DND-41 (cell line): ENCODE measurements at regions not wholly inside any gene's neighbourhood (a gene's known extent, or its start where the extent isn't known, plus 50 kb on each side); places are given as distances from the start of the nearest gene placed in this dataset.

Experiments used
- ATAC-seq: fragments of 200-7000 bp; cut with Tn5 transposase; 3 replicates; pipeline ENCODE4 v1.9.1; 2021; ENCODE audit warnings: low read depth; ENCODE audit not compliant: insufficient read depth
- DNase-seq: peaks from one replicate; pipeline ENCODE4 v3.0.0-alpha.2; 2020
- H2AFZ ChIP-seq: 2 replicates; pipeline ENCODE4 v1.6.0; 2012; ENCODE audit warnings: low read depth, low read length
- H3K27ac ChIP-seq: 2 replicates; pipeline ENCODE4 v1.5.1; 2012; ENCODE audit warnings: low read length, inconsistent platforms
- H3K27me3 ChIP-seq: fragments of 200-600 bp; sonication (generic); 2 replicates; pipeline ENCODE4 v1.6.0; 2012; ENCODE audit warnings: low read length, mild to moderate bottlenecking, inconsistent platforms; ENCODE audit not compliant: insufficient read depth, poor library complexity
- H3K36me3 ChIP-seq: 2 replicates; pipeline ENCODE4 v1.5.1; 2012; ENCODE audit warnings: low read length, inconsistent platforms; ENCODE audit not compliant: insufficient read depth
- H3K4me1 ChIP-seq: 2 replicates; pipeline ENCODE4 v1.5.1; 2012; ENCODE audit warnings: mild to moderate bottlenecking, low read length; ENCODE audit not compliant: insufficient read depth
- H3K4me2 ChIP-seq: 2 replicates; pipeline ENCODE4 v1.6.0; 2012; ENCODE audit warnings: mild to moderate bottlenecking, moderate library complexity, low read length, inconsistent platforms; ENCODE audit not compliant: insufficient read depth
- H3K4me3 ChIP-seq, 2 experiments: fragments of 200-600 bp in 1 of 2; shearing (Covaris generic) in 1 of 2; 2 replicates each; pipeline ENCODE4 v1.5.1; 2012 to 2016; ENCODE audit warnings: inconsistent platforms in 2 of 2, low read length in 2 of 2, mild to moderate bottlenecking in 2 of 2, low read depth in 1 of 2, moderate library complexity in 1 of 2
- H3K79me2 ChIP-seq: 2 replicates; pipeline ENCODE4 v1.6.0; 2012; ENCODE audit warnings: low read length, inconsistent platforms; ENCODE audit not compliant: insufficient read depth
- H3K9ac ChIP-seq: 2 replicates; pipeline ENCODE4 v1.6.0; 2012; ENCODE audit warnings: low read depth, mild to moderate bottlenecking, inconsistent platforms, low read length, moderate library complexity
- H3K9me3 ChIP-seq: 2 replicates; pipeline ENCODE4 v1.5.1; 2012; ENCODE audit warnings: low read length, moderate library complexity, mild to moderate bottlenecking, inconsistent platforms; ENCODE audit not compliant: insufficient read depth, severe bottlenecking
- H4K20me1 ChIP-seq: 2 replicates; pipeline ENCODE4 v1.6.0; 2012; ENCODE audit warnings: low read length; ENCODE audit not compliant: insufficient read depth
- EZH2 ChIP-seq: IDR thresholded peaks from 3 replicates; pipeline ENCODE4 v1.6.1; 2012; ENCODE audit warnings: borderline replicate concordance, low read depth, mild to moderate bottlenecking, moderate library complexity, low read length, inconsistent platforms; ENCODE audit not compliant: severe bottlenecking
- TF ChIP-seq, protein P1 (sequence below): IDR thresholded peaks from 2 replicates; pipeline ENCODE4 v1.5.1; 2012; ENCODE audit warnings: borderline replicate concordance, low read length, moderate library complexity, mild to moderate bottlenecking; ENCODE audit not compliant: poor library complexity, severe bottlenecking; ENCODE audit errors: extremely low read depth

DNA sequence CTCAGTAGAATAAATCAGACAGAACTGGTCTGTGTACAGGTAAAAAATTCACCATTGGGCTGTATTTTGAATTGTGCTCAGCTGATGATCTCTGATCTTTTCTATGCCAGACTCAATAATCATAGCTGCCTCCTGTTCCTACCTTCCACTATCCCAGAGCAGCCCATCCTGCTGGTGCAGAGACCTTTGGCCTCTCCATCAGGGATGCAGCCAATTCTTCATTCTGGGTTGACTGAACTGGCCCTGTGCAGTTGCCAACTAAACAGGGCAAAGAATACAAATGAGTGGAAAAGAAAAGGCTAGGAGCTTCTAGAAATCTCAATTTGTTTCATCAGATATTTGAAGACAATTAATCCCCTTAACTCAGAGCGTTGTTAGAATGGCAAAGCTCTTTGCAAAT is 1781.3 kb upstream of the CELF4 start:
- Histone ChIP-seq H3K9me3 (no peaks in the 10 kb centered on the region), H3K9ac (no peak overlapping the region), H2AFZ (no peak overlapping the region), H3K4me1 (no peaks in the 10 kb centered on the region), H3K4me2 (no peak overlapping the region), H3K79me2 (no peaks in the 10 kb centered on the region), H3K27me3 (no peaks in the 10 kb centered on the region), H3K36me3 (no peaks in the 10 kb centered on the region), H3K27ac (no peak overlapping the region), H4K20me1 (no peaks in the 10 kb centered on the region), H3K4me3 (no peak overlapping the region)
- no peak for TF ChIP-seq EZH2
- TF ChIP-seq, protein P1, sequence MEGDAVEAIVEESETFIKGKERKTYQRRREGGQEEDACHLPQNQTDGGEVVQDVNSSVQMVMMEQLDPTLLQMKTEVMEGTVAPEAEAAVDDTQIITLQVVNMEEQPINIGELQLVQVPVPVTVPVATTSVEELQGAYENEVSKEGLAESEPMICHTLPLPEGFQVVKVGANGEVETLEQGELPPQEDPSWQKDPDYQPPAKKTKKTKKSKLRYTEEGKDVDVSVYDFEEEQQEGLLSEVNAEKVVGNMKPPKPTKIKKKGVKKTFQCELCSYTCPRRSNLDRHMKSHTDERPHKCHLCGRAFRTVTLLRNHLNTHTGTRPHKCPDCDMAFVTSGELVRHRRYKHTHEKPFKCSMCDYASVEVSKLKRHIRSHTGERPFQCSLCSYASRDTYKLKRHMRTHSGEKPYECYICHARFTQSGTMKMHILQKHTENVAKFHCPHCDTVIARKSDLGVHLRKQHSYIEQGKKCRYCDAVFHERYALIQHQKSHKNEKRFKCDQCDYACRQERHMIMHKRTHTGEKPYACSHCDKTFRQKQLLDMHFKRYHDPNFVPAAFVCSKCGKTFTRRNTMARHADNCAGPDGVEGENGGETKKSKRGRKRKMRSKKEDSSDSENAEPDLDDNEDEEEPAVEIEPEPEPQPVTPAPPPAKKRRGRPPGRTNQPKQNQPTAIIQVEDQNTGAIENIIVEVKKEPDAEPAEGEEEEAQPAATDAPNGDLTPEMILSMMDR, result no peak
- ATAC-seq (no peak), DNase-seq (no peak)

- Histone ChIP-seq H3K27me3 (no peaks in the 10 kb centered on the region), H3K4me1 (no peaks in the 10 kb centered on the region), H4K20me1 (no peaks in the 10 kb centered on the region), H3K36me3 (no peaks in the 10 kb centered on the region), H3K79me2 (no peaks in the 10 kb centered on the region), H3K27ac (no peak overlapping the region), H3K9ac (no peak overlapping the region), H3K4me3 (no peak overlapping the region), H2AFZ (no peak overlapping the region), H3K9me3 (no peaks in the 10 kb centered on the region), H3K4me2 (no peak overlapping the region)
- DNase-seq, result no peak
- TF ChIP-seq, protein P1, result no peak
- no peak for TF ChIP-seq EZH2
- ATAC-seq, result no peak
Observed at GRCh38 chr18:39345321-39345720, 1779.7 kb upstream of the CELF4 start.

DNA sequence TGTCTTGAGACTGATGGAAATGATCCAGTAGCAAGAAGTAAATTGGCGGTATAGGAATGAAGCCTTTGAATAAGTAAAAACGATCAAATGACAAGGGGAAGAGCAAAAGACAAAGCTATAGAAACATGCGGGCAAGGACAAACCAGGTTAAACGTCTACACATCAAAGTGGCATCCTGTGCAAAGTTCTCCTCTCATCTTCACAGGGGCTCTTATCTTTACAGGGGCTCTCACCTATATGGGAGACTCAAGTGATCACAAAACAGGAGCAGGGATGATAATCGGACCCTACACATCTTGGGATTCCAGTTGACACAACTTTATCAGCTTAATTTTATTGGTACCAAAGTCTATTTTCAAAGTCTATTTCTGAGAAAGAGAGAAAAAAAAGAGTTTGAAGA is 1778.9 kb upstream of the CELF4 start:
- H3K4me3 ChIP-seq, result no peak overlapping the region
- H3K4me2 ChIP-seq, result no peak overlapping the region
- H3K27me3 ChIP-seq, result no peaks in the 10 kb centered on the region
- ATAC-seq (no peak), DNase-seq (no peak)
- TF ChIP-seq, protein P1, result no peak
- TF ChIP-seq EZH2, result no peak
- no peak overlapping the region for H2AFZ ChIP-seq
- H4K20me1 ChIP-seq, result no peaks in the 10 kb centered on the region
- H3K9me3 ChIP-seq, result no peaks in the 10 kb centered on the region
- no peaks in the 10 kb centered on the region for H3K36me3 ChIP-seq
- H3K79me2 ChIP-seq, result no peaks in the 10 kb centered on the region
- no peak overlapping the region for H3K27ac ChIP-seq
- no peaks in the 10 kb centered on the region for H3K4me1 ChIP-seq
- no peak overlapping the region for H3K9ac ChIP-seq

- Histone ChIP-seq H3K9ac (no peak overlapping the region), H4K20me1 (no peaks in the 10 kb centered on the region), H3K27ac (no peak overlapping the region), H3K79me2 (no peaks in the 10 kb centered on the region), H3K4me1 (no peaks in the 10 kb centered on the region), H2AFZ (no peak overlapping the region), H3K4me2 (no peak overlapping the region), H3K9me3 (no peaks in the 10 kb centered on the region), H3K36me3 (no peaks in the 10 kb centered on the region), H3K4me3 (no peak overlapping the region), H3K27me3 (no peaks in the 10 kb centered on the region)
- no peak for ATAC-seq
- TF ChIP-seq EZH2, result no peak
- TF ChIP-seq, protein P1, result no peak
- no peak for DNase-seq
Observed at GRCh38 chr18:39341129-39341528, 1775.5 kb upstream of the CELF4 start.
